Activated naive CD8-positive, alpha-beta T cell (primary cell): ENCODE measurements at regions not wholly inside any gene's neighbourhood (a gene's known extent, or its start where the extent isn't known, plus 50 kb on each side); places are given as distances from the start of the nearest gene placed in this dataset.

Experiments used
- H3K27ac Mint-ChIP-seq: one replicate; pipeline ENCODE4 v1.8.0; 2021; ENCODE audit warnings: mixed read lengths
- H3K27me3 Mint-ChIP-seq: one replicate; pipeline ENCODE4 v1.8.0; 2021; ENCODE audit warnings: mixed read lengths
- H3K36me3 Mint-ChIP-seq: one replicate; pipeline ENCODE4 v1.8.0; 2021; ENCODE audit warnings: mixed read lengths
- H3K4me1 Mint-ChIP-seq: one replicate; pipeline ENCODE4 v1.8.0; 2021; ENCODE audit warnings: low read depth, mixed read lengths
- H3K4me3 Mint-ChIP-seq: one replicate; pipeline ENCODE4 v1.8.0; 2021; ENCODE audit warnings: mild to moderate bottlenecking, mixed read lengths
- H3K9me3 Mint-ChIP-seq: one replicate; pipeline ENCODE4 v1.8.0; 2021; ENCODE audit warnings: low read depth, mixed read lengths

- Mint-ChIP-seq H3K9me3 (peaks cover 4% of the 10 kb centered on the region), H3K4me3 (no peak overlapping the region)
Observed at GRCh38 chr5:4773827-4774317, 366.3 kb upstream of the ADAMTS16 start.

DNA sequence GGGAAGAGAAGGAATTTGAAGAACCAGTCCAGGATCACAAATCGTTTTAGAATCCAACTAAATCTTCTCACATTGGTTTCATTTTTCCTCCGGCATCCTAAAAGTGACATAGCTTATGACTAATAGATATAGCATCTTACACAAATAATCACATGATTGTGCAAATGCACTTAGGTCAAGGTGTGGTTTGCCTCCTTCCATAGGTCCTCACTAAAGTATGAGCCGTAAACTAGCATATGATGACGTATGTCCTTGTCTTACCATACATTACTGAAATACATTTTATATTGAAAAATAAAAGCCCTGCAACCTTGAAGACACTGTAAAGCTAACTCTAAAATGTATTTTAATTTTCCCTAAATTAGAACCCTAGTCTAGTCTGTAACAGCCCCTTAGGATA lies 362.7 kb upstream of the ADAMTS16 start:
- no peaks in the 10 kb centered on the region for H3K27me3 Mint-ChIP-seq
- no peaks in the 10 kb centered on the region for H3K9me3 Mint-ChIP-seq
- no peaks in the 10 kb centered on the region for H3K36me3 Mint-ChIP-seq
- no peaks in the 10 kb centered on the region for H3K4me1 Mint-ChIP-seq
- no peak overlapping the region for H3K27ac Mint-ChIP-seq
- no peak overlapping the region for H3K4me3 Mint-ChIP-seq

More at GRCh38 chr5:4773827-4774317, 366.3 kb upstream of the ADAMTS16 start:
- no peak overlapping the region for H3K27ac Mint-ChIP-seq
- H3K36me3 Mint-ChIP-seq, result no peaks in the 10 kb centered on the region
- H3K27me3 Mint-ChIP-seq, result no peaks in the 10 kb centered on the region
- H3K4me1 Mint-ChIP-seq, result no peaks in the 10 kb centered on the region

DNA sequence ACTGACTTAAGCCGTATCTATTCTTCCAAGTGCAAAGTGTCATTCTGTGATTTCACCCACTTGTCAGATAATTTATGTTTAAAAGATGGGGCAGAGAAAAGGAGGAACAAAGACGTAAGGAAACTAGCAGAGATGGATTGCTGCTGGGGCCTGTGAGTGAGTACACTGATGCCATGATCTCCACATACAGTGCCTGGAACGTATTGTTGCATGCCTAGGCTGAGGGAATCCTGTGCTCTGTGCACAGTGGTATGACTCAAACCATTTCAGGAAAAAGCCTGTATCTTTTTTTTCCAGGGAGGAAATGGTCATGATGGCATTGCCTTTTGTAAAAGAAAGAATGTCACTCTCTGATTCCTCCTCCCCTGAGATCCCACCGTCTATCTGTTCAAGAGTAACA lies 359.5 kb upstream of the ADAMTS16 start:
- no peaks in the 10 kb centered on the region for H3K4me1 Mint-ChIP-seq
- H3K27me3 Mint-ChIP-seq, result no peaks in the 10 kb centered on the region
- no peak overlapping the region for H3K27ac Mint-ChIP-seq
- H3K4me3 Mint-ChIP-seq, result no peak overlapping the region
- no peaks in the 10 kb centered on the region for H3K9me3 Mint-ChIP-seq
- H3K36me3 Mint-ChIP-seq, result no peaks in the 10 kb centered on the region

GRCh38 chr5:4781299-4781698 lies 358.8 kb upstream of the ADAMTS16 start:
- Mint-ChIP-seq H3K27me3 (no peaks in the 10 kb centered on the region), H3K9me3 (no peaks in the 10 kb centered on the region), H3K36me3 (no peaks in the 10 kb centered on the region), H3K27ac (no peak overlapping the region), H3K4me1 (no peaks in the 10 kb centered on the region), H3K4me3 (no peak overlapping the region)

GRCh38 chr5:4785971-4786370 lies 354.2 kb upstream of the ADAMTS16 start:
- no peak overlapping the region for H3K4me3 Mint-ChIP-seq
- H3K9me3 Mint-ChIP-seq, result peaks cover 4% of the 10 kb centered on the region
- no peaks in the 10 kb centered on the region for H3K27me3 Mint-ChIP-seq
- no peaks in the 10 kb centered on the region for H3K36me3 Mint-ChIP-seq
- H3K27ac Mint-ChIP-seq, result no peak overlapping the region
- no peaks in the 10 kb centered on the region for H3K4me1 Mint-ChIP-seq

DNA sequence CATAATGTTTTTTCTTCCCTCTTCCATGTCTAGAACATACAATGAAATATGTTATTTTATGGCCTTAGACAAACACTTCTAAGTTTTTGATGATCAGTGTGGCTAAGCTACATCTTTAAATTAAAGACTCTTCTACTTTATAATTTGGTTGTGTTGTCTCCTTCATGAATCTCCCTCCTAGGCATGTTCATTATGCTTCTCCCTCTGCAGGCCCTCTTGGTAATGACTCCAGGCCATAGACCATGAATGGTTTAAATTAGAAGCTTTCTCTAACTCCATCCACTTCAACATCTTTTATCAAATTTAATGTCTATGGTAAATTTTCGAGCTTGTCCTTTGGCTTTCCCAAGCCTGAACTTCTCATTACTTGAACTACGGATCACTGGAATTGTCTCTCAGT lies 342.7 kb upstream of the ADAMTS16 start:
- H3K27ac Mint-ChIP-seq, result no peak overlapping the region
- no peak overlapping the region for H3K4me3 Mint-ChIP-seq
- no peaks in the 10 kb centered on the region for H3K27me3 Mint-ChIP-seq
- H3K36me3 Mint-ChIP-seq, result no peaks in the 10 kb centered on the region
- H3K4me1 Mint-ChIP-seq, result no peaks in the 10 kb centered on the region
- H3K9me3 Mint-ChIP-seq, result peaks cover 10% of the 10 kb centered on the region

DNA sequence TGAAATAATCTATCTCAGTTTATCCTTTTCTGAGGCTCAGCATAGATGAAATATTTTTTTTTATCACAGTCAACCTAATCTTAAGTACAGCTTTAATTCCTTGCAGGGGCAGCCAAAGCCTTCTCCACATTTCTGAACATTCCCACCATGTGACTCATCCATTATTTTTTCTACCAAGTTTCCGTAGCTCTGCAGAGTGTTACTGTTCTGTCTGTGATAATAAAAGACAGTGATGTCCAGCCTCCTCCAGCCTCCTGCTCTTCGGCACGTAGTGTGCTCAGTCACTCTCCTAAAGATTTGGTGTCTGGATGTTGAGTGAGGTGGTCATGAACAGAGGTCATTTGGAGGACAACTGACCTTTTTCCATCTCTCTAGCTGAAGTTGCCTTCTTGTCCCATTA lies 338.1 kb upstream of the ADAMTS16 start:
- H3K4me3 Mint-ChIP-seq, result no peak overlapping the region
- no peaks in the 10 kb centered on the region for H3K36me3 Mint-ChIP-seq
- H3K27ac Mint-ChIP-seq, result no peak overlapping the region
- no peaks in the 10 kb centered on the region for H3K4me1 Mint-ChIP-seq
- peaks cover 14% of the 10 kb centered on the region for H3K9me3 Mint-ChIP-seq
- H3K27me3 Mint-ChIP-seq, result no peaks in the 10 kb centered on the region

DNA sequence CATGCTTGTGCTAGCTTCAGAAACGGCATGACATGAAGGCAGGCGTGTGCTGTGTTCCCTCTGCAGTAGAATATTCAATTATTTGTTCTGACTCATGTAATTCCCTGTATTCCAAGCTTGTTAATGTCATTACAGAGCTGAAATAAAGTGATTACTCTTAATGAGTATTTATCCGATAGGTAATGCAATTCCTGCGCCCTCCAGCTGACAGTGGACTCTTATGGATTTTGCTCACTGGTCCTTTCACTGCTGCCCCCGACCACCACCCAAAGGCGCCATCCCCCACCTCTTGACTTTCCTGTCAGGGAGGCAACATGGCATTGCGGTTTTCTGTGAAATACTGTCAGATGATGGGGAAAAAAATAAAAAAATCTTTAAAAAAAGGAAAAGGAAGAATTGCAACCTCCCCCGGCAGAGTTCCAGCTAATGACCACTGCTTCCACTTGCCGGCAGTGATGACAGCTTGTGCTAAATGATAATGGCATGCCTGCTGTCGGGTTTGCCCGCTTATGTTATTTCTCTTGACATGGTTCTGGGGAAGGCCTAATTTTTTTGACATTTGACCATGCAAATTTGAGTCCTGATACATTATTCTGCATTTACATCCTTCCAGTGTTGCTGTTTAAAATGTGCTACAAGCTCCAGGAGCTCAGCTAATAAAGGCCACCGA lies 335.3 kb upstream of the ADAMTS16 start:
- Mint-ChIP-seq H3K27ac (no peak overlapping the region), H3K36me3 (no peaks in the 10 kb centered on the region), H3K4me3 (no peak overlapping the region), H3K27me3 (no peaks in the 10 kb centered on the region), H3K9me3 (peaks cover 19% of the 10 kb centered on the region), H3K4me1 (no peaks in the 10 kb centered on the region)

DNA sequence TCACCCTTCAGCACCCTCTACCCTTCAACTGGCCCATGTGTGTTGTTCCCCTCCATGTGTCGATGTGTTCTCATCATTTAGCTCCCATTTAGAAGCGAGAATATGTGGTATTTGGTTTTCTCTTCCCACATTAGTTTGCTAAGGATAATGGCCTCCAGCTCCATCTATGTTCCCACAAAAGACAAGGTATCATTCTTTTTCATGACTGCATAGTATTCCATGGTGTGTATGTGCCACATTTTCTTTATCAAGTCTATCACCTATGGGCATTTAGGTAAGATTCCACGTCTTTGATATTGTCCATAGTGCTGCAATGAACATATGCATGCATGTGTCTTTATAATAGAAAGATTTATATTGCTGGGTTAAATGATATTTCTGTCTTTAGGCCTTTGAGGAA lies 325.1 kb upstream of the ADAMTS16 start:
- Mint-ChIP-seq H3K27ac (no peak overlapping the region), H3K9me3 (peaks cover 5% of the 10 kb centered on the region), H3K4me3 (no peak overlapping the region), H3K36me3 (no peaks in the 10 kb centered on the region), H3K4me1 (no peaks in the 10 kb centered on the region), H3K27me3 (no peaks in the 10 kb centered on the region)

GRCh38 chr5:4817767-4818166 lies 322.4 kb upstream of the ADAMTS16 start:
- Mint-ChIP-seq H3K9me3 (peaks cover 8% of the 10 kb centered on the region), H3K27me3 (no peaks in the 10 kb centered on the region), H3K4me3 (no peak overlapping the region), H3K4me1 (no peaks in the 10 kb centered on the region), H3K27ac (no peak overlapping the region), H3K36me3 (no peaks in the 10 kb centered on the region)

- Mint-ChIP-seq H3K36me3 (no peaks in the 10 kb centered on the region), H3K4me1 (no peaks in the 10 kb centered on the region), H3K27me3 (peaks cover 2% of the 10 kb centered on the region), H3K27ac (no peak overlapping the region), H3K4me3 (no peak overlapping the region), H3K9me3 (no peaks in the 10 kb centered on the region)
Observed at GRCh38 chr5:4831325-4831724, 308.8 kb upstream of the ADAMTS16 start.

GRCh38 chr5:4832471-4832870 lies 307.7 kb upstream of the ADAMTS16 start:
- H3K36me3 Mint-ChIP-seq, result no peaks in the 10 kb centered on the region

GRCh38 chr5:4833104-4833738 lies 306.9 kb upstream of the ADAMTS16 start:
- H3K9me3 Mint-ChIP-seq, result no peaks in the 10 kb centered on the region
- H3K4me3 Mint-ChIP-seq, result no peak overlapping the region
- no peaks in the 10 kb centered on the region for H3K4me1 Mint-ChIP-seq
- H3K36me3 Mint-ChIP-seq, result no peaks in the 10 kb centered on the region
- H3K27ac Mint-ChIP-seq, result no peak overlapping the region
- H3K27me3 Mint-ChIP-seq, result peaks cover 2% of the 10 kb centered on the region

More at GRCh38 chr5:4832471-4832870, 307.7 kb upstream of the ADAMTS16 start:
- Mint-ChIP-seq H3K27me3 (peaks cover 2% of the 10 kb centered on the region), H3K9me3 (no peaks in the 10 kb centered on the region), H3K4me1 (no peaks in the 10 kb centered on the region), H3K4me3 (no peak overlapping the region), H3K27ac (no peak overlapping the region)

DNA sequence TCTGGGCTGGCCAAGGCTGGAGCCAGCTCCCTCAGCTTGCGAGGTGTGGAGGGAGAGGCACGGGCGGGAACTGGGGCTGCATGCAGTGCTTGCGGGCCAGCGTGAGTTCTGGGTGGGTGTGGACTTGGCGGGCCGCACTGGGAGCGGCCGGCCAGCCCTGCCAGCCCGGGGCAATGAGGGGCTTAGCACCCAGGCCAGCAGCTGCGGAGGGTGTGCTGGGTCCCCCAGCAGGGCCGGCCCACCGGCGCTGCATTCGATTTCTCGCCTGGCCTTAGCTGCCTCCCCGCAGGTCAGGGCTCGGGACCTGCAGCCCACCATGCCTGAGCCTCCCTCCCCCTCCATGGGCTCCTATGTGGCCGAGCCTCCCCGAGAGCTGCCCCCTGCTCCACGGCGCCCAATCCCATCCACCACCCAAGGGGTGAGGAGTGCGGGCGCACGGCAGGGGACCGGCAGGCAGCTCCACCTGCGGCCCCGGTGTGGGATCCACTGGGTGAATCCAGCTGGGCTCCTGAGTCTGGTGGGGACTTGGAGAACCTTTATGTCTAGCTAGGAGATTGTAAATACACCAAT lies 302.6 kb upstream of the ADAMTS16 start:
- peaks cover 3% of the 10 kb centered on the region for H3K9me3 Mint-ChIP-seq
- H3K27me3 Mint-ChIP-seq, result no peaks in the 10 kb centered on the region

DNA sequence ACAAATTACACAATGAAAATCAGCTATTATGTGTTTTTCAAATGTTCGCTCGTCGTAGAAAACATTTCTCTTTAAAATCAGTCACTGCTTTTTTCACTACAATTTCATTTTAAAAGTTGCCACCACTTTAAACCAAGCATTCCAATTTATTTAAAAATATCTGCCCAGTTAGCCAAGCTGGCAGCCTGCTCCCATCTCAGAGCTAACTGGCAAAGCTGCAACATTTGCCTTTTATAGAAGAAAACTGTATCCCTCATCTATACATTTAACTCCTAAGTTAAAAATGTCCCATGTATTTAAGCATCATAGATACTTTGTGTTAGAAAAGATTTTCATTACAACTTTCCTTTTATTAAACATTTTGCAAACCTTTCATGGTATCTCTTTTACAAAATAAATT lies 294.9 kb upstream of the ADAMTS16 start:
- H3K4me3 Mint-ChIP-seq, result no peak overlapping the region
- no peak overlapping the region for H3K27ac Mint-ChIP-seq
- H3K4me1 Mint-ChIP-seq, result no peaks in the 10 kb centered on the region
- H3K36me3 Mint-ChIP-seq, result no peaks in the 10 kb centered on the region
- H3K27me3 Mint-ChIP-seq, result no peaks in the 10 kb centered on the region
- peaks cover 18% of the 10 kb centered on the region for H3K9me3 Mint-ChIP-seq

More for the DNA sequence above, 302.6 kb upstream of the ADAMTS16 start:
- Mint-ChIP-seq H3K27ac (no peak overlapping the region), H3K4me1 (no peaks in the 10 kb centered on the region), H3K36me3 (no peaks in the 10 kb centered on the region), H3K4me3 (no peak overlapping the region)
